Sigmoid colon (tissue), 4 donors: ENCODE measurements at regions not wholly inside any gene's neighbourhood (a gene's known extent, or its start where the extent isn't known, plus 50 kb on each side); places are given as distances from the start of the nearest gene placed in this dataset.

Experiments used
- POLR2A ChIP-seq, 2 donors: fragments of 450-650 bp; IDR thresholded peaks; one replicate each; pipeline ENCODE4 v1.6.1; 2016; ENCODE audit warnings: antibody characterized with exemption in 2 of 2, mild to moderate bottlenecking in 2 of 2, moderate library complexity in 2 of 2
- POLR2AphosphoS5 ChIP-seq, 4 donors: sonication (generic); formaldehyde crosslinking; IDR thresholded peaks; one replicate each; pipeline ENCODE4 v1.6.1; 2017; ENCODE audit warnings: antibody characterized with exemption in 4 of 4
- TF ChIP-seq, protein P1 (sequence below), 4 experiments: fragments of 450-650 bp in 3 of 4; fragments of 200-600 bp in 1 of 4; IDR thresholded peaks; one replicate each; pipeline ENCODE4 v1.5.1; 2016 to 2019; ENCODE audit warnings: antibody characterized with exemption in 4 of 4, mild to moderate bottlenecking in 3 of 4, moderate library complexity in 2 of 4

DNA sequence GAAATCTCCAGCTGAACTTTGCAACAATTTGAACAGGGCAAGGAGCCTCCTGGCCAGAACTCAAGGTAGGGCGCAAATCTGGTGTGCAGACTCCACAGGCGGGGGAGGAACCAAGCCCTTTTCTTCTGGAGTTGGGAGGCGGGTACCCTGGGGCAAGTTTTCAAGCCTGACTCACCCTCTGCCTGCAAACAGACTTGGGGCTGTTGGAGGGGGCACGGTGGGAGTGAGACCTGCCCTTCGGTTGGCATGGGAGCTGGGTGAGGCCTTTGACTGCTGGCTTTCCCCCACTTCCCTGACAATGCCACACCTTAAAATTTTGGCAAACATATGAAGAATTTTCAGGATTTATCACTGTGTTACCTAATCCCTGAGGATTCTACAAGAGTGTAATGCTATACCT lies 709.8 kb upstream of the DIAPH2 start:
- TF ChIP-seq, protein P1, sequence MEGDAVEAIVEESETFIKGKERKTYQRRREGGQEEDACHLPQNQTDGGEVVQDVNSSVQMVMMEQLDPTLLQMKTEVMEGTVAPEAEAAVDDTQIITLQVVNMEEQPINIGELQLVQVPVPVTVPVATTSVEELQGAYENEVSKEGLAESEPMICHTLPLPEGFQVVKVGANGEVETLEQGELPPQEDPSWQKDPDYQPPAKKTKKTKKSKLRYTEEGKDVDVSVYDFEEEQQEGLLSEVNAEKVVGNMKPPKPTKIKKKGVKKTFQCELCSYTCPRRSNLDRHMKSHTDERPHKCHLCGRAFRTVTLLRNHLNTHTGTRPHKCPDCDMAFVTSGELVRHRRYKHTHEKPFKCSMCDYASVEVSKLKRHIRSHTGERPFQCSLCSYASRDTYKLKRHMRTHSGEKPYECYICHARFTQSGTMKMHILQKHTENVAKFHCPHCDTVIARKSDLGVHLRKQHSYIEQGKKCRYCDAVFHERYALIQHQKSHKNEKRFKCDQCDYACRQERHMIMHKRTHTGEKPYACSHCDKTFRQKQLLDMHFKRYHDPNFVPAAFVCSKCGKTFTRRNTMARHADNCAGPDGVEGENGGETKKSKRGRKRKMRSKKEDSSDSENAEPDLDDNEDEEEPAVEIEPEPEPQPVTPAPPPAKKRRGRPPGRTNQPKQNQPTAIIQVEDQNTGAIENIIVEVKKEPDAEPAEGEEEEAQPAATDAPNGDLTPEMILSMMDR (IDR thresholded peaks at IDR 0.05): no peak
- TF ChIP-seq POLR2A (IDR thresholded peaks at IDR 0.05) (no peak), POLR2AphosphoS5 (IDR thresholded peaks at IDR 0.05) (no peak)
